ENCODE measurements at regions not wholly inside any gene's neighbourhood (a gene's known extent, or its start where the extent isn't known, plus 50 kb on each side); places are given as distances from the start of the nearest gene placed in this dataset.
A peak's percentile ranks its signal among the peaks of the same experiment; 100 is the strongest.

GRCh38 chrX:13940671-13941070, 89.0 kb downstream of the GEMIN8 start:
- no peaks in the 10 kb centered on the region for H3K36me3 ChIP-seq (ENCODE audit: control insufficient read depth, low read length)
- H3K4me1 ChIP-seq (ENCODE audit: control insufficient read depth, low read length): no peaks in the 10 kb centered on the region; the same call in 1 of the 2 replicates
- H3K9me2 ChIP-seq (replicated peaks; ENCODE audit: control insufficient read depth, low read length): no peaks in the 10 kb centered on the region
- H3K27me3 ChIP-seq (ENCODE audit: control insufficient read depth, low read length): peaks cover 15% of the 10 kb centered on the region
- H3K4me2 ChIP-seq (ENCODE audit: low read length): no peak overlapping the region
- TF ChIP-seq EZH2phosphoT487 (IDR thresholded peaks at IDR 0.05; ENCODE audit: borderline replicate concordance, low read length) (no peak), CTCF (IDR thresholded peaks at IDR 0.05; ENCODE audit: low read depth, low read length, poor library complexity, severe bottlenecking) (no peak)
- H3K4me3 ChIP-seq (ENCODE audit: low read length): no peak overlapping the region
- no peak overlapping the region for H3K27ac ChIP-seq (ENCODE audit: low read depth, low read length)
- H3K9me3 ChIP-seq (ENCODE audit: control insufficient read depth, insufficient read depth, low read length): no peaks in the 10 kb centered on the region
- no peaks in the 10 kb centered on the region for H4K20me1 ChIP-seq (ENCODE audit: control insufficient read depth, insufficient read depth, low read depth, low read length)
- H3K79me2 ChIP-seq (ENCODE audit: control insufficient read depth, low read length): no peaks in the 10 kb centered on the region
- H3F3A ChIP-seq (ENCODE audit: control insufficient read depth, insufficient read depth): no peaks in the 10 kb centered on the region

- peaks cover 15% of the 10 kb centered on the region for H3K27me3 ChIP-seq (ENCODE audit: control insufficient read depth, low read length)
- H3K4me2 ChIP-seq (ENCODE audit: low read length): no peak overlapping the region
- H3F3A ChIP-seq (ENCODE audit: control insufficient read depth, insufficient read depth): no peaks in the 10 kb centered on the region
- H3K79me2 ChIP-seq (ENCODE audit: control insufficient read depth, low read length): no peaks in the 10 kb centered on the region
- H3K27ac ChIP-seq (ENCODE audit: low read depth, low read length): no peak overlapping the region
- TF ChIP-seq EZH2phosphoT487 (IDR thresholded peaks at IDR 0.05; ENCODE audit: borderline replicate concordance, low read length): no peak
- TF ChIP-seq CTCF (IDR thresholded peaks at IDR 0.05; ENCODE audit: low read depth, low read length, poor library complexity, severe bottlenecking): no peak
- H4K20me1 ChIP-seq (ENCODE audit: control insufficient read depth, insufficient read depth, low read depth, low read length): no peaks in the 10 kb centered on the region
- no peaks in the 10 kb centered on the region for H3K9me3 ChIP-seq (ENCODE audit: control insufficient read depth, insufficient read depth, low read length)
- no peak overlapping the region for H3K4me3 ChIP-seq (ENCODE audit: low read length)
- no peaks in the 10 kb centered on the region for H3K36me3 ChIP-seq (ENCODE audit: control insufficient read depth, low read length)
- H3K4me1 ChIP-seq (ENCODE audit: control insufficient read depth, low read length): no peaks in the 10 kb centered on the region; the same call in 1 of the 2 replicates
- no peaks in the 10 kb centered on the region for H3K9me2 ChIP-seq (replicated peaks; ENCODE audit: control insufficient read depth, low read length)
Observed at GRCh38 chrX:13939741-13940597, 89.7 kb downstream of the GEMIN8 start.

- Histone ChIP-seq H3K27me3 (ENCODE audit: control insufficient read depth, low read length) (peaks cover 15% of the 10 kb centered on the region), H3K9me3 (ENCODE audit: control insufficient read depth, insufficient read depth, low read length) (no peaks in the 10 kb centered on the region), H3K36me3 (ENCODE audit: control insufficient read depth, low read length) (no peaks in the 10 kb centered on the region), H3K9me2 (replicated peaks; ENCODE audit: control insufficient read depth, low read length) (no peaks in the 10 kb centered on the region), H3K4me1 (ENCODE audit: control insufficient read depth, low read length) (no peaks in the 10 kb centered on the region; the same call in 1 of the 2 replicates), H3K4me2 (ENCODE audit: low read length) (peak overlapping the region; percentile 53; the same call in 1 of the 2 replicates), H3K4me3 (ENCODE audit: low read length) (peak overlapping the region; percentile 41; the same call in 1 of the 2 replicates), H4K20me1 (ENCODE audit: control insufficient read depth, insufficient read depth, low read depth, low read length) (no peaks in the 10 kb centered on the region), H3K27ac (ENCODE audit: low read depth, low read length) (no peak overlapping the region), H3F3A (ENCODE audit: control insufficient read depth, insufficient read depth) (no peaks in the 10 kb centered on the region), H3K79me2 (ENCODE audit: control insufficient read depth, low read length) (no peaks in the 10 kb centered on the region)
- TF ChIP-seq CTCF (IDR thresholded peaks at IDR 0.05; ENCODE audit: low read depth, low read length, poor library complexity, severe bottlenecking) (no peak), EZH2phosphoT487 (IDR thresholded peaks at IDR 0.05; ENCODE audit: borderline replicate concordance, low read length) (no peak)
Observed at GRCh38 chrX:13938829-13939530, 90.7 kb downstream of the GEMIN8 start.
